HG02885 (cell line): ENCODE measurements at regions not wholly inside any gene's neighbourhood (a gene's known extent, or its start where the extent isn't known, plus 50 kb on each side); places are given as distances from the start of the nearest gene placed in this dataset.
A peak's percentile ranks its signal among the peaks of the same experiment; 100 is the strongest.
"Not testable (repeated sequence)": the region's sequence is repeated elsewhere in the genome, so short reads cannot be mapped to it uniquely, and the experiment has no call there.

Source experiments
- ATAC-seq: cut with Tn5 transposase; IDR thresholded peaks from one replicate; pipeline ENCODE4 v1.9.1; 2021; ENCODE audit warnings: mild to moderate bottlenecking; ENCODE audit not compliant: unreplicated experiment, poor library complexity

DNA sequence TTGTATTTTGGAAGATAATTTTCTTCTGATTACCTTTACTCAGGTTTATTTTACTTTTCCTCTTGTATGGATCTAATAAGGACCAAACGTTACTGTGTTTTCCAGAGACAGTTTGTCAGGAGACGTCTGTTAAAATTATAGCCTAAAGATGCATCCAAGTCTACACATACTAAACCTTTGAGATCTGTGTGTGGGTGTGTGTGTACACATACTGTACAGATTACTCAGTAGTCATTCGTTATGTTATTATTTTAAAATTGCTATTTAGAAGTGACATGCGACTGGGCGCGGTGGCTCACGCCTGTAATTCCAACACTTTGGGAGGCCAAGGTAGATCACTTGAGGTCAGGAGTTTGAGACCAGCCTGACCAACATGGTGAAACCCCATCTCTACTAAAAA, 51.6 kb upstream of the CNTLN start:
- no peak for ATAC-seq

- ATAC-seq, result no peak
Observed at GRCh38 chr9:17082343-17083064, 52.3 kb upstream of the CNTLN start.

- no peak for ATAC-seq
Observed at GRCh38 chr9:17081814-17082213, 53.0 kb upstream of the CNTLN start.

DNA sequence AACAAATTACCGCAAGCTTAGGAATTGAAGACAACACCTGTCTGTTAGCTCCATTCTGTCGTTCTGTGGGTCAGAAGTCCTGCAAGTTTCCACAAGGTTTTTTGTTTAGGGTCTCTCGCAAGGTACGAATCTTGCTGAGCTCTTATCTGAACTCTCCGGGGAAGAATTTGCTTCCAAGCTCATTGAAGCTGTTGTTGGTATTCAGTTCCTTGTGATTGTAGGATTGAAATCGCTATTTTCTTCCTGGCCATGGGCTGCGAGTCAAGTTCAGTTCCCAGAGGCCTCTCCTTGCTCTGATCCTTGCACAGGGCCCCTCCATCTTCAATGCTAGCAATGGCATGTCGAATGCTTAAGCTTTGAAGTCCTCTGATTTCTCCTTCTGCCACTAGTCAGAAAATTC, 53.5 kb upstream of the CNTLN start:
- no peak for ATAC-seq

DNA sequence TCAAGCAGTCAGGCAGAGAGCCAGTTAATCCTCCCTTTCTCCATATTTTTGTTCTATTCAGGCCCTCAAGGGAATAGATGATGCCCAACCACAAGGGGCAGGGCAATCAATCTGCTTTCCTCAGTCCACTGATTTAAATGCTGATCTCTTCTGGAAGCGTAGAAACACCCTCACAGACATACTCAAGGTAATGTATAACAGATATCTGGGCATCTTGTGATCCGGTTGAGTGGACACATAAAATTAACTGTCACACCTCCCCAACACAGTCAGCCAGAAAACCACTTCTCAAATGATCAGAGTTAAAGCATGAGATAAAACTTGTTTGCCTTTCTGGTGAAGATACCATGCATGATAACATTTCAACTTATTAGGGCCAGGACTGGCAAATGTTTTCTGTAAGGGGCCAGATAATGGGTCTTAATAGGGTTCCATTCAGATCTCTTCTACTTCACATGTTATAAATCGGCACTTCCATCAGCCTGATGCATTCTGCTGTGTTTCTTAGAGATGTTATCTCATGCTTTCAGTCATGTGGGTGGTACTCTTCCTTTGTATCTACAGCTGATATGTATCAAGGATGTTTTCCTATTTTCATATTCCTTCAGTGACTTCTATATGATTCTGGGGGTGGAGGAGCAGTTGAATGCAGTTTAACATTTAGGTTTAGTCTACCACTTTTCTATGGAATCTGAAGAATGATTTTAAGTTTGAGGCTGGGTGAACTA, 58.9 kb upstream of the CNTLN start:
- ATAC-seq, result no peak

DNA sequence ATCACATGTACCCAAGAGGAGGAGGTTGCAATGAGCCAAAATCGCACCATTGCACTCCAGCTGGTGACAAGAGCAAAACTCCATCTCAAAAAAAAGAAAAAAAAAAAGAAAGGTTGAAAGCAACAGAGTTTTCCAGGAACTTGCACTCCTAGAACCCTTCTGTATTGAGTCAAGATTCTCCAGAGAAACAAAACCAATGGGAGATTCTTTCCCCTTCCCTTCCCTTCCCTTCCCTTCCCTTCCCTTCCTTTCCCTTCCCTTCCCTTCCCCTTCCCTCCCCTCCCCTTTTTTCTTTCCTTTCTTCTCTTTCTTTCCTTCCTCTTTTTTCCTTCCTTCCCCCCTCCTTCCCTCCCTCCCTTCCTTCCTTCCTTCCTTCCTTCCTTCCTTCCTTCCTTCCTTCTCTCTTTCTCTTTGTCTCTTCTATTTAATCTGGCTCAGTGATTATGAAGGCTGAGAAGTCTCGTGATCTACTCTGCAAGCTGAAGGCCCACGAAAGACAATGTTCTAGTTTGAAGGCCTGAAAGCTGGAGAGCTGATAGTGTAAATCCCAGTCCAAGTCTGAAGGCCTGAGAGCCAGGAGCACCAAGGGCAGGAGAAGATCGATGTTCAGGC, 59.6 kb upstream of the CNTLN start:
- ATAC-seq, result no peak

DNA sequence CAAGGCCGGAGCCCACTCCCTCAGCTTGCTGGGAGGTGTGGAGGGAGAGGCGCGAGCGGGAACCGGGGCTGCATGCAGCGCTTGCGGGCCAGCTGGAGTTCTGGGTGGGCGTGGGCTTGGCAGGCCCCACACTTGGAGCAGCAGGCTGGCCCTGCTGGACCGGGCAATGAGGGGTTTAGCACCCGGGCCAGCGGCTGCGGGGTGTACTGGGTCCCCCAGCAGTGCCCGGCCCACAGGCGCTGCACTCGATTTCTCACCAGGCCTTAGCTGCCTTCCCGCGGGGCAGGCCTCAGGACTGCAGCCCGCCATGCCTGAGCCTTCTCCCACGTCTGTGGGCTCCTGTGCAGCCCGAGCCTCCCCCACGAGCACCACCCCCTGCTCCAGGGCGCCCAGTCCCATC, 62.3 kb upstream of the CNTLN start:
- not testable (repeated sequence) for ATAC-seq

DNA sequence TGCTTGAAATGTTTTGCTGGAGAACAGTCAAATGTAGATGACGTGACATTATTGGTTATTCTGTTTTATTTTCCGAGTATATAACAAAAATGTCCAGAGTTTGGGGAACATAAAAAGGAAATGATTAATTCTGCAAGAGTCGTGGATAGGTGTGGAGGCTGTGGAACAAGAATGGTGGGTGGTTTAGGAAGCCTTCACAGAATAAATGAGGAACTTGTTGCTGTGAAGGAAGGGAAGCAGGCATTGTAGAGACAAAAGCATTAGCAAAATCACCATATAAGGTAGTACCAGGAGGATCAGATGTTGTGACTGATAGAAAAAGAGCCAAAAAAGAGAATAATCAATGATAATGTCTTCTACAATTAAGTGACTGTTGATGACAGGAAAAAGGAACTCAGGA, 66.2 kb upstream of the CNTLN start:
- no peak for ATAC-seq

- no peak for ATAC-seq
Observed at GRCh38 chr9:17065062-17065461, 69.8 kb upstream of the CNTLN start.

DNA sequence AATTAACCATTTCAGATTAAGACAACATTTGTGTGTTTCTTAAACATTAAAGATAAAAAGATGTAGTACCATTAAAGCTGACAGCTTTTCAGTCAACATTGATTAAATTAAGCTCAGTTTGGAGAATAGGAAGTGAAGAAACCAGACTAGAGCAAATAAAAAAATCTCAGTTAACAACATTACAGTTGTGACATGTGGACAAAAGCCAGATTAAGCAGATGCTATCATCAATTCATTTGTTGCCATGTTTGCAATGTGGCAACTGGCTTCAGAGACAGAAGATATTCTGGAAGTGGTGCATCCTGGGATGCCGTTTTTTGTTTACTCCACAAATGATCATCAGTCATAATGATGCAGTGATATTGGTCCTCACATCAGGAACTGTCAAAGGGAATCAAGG, 70.3 kb upstream of the CNTLN start:
- ATAC-seq, result no peak

GRCh38 chr9:17063535-17064135, 71.2 kb upstream of the CNTLN start:
- peak; percentile 89 for ATAC-seq

DNA sequence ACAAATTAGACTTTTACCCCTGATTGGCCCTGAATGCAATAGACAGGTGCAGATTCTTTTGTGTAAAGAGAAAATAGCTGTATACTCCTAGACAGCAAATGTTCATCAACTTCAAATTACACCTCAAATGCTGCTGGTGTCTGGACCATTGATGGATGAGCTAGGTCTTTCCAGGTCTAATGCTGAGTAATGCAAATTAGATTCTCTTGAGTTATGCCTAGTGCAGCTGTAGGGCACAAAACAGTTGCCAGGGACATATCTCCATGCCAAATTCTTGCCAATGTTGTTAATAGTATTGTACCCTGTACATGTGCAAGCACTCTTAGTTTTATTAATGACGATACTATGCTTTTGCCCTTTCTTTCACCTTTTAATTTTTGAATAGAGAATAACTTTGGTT, 72.3 kb upstream of the CNTLN start:
- ATAC-seq, result no peak

- ATAC-seq, result no peak
Observed at GRCh38 chr9:17060450-17060849, 74.4 kb upstream of the CNTLN start.

- ATAC-seq, result no peak
Observed at GRCh38 chr9:17059465-17059864, 75.4 kb upstream of the CNTLN start.

- ATAC-seq, result no peak
Observed at GRCh38 chr9:17057729-17058128, 77.1 kb upstream of the CNTLN start.

DNA sequence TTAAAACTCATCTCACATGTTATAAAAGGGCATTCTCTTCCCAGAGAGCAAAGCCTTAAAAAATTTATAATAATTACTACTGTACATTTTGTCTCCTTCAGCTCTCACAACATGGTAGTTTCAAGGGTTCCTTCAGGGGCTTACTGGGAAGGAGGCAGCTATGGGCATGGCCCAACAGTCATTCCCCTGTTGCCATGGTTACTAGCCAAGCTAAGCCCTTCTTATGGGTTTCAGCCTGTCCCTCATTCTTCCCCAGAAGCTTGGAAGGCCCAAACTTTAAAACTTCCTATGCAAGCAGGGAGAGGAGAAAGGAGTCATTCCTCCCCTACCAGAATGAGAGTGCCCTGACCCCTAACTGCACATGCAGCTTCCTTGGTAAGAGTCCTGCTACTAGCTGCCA, 82.2 kb upstream of the CNTLN start:
- ATAC-seq, result no peak

GRCh38 chr9:17045381-17045940, 89.4 kb upstream of the CNTLN start:
- no peak for ATAC-seq

GRCh38 chr9:17031546-17031945, 103.3 kb upstream of the CNTLN start:
- no peak for ATAC-seq

DNA sequence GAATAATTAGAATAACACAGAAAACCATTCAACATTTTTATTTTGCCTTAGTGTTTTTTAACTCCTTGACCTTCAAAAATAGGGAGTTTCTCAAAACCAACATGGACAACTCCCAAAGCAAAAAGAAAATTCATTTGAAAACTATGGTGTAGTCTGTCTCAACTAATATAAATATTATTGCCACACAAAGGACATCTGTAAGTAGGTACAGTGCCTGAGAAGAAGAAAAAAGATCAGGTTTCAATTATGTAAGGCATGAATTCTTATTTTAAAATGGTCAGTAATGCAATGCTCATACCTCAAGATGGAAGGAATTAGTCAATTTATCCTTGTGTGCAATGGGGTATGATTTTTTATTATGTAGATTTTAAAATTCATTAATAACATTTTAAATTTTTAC, 109.6 kb upstream of the CNTLN start:
- ATAC-seq, result no peak

- no peak for ATAC-seq
Observed at GRCh38 chr9:17024129-17024528, 110.7 kb upstream of the CNTLN start.

- no peak for ATAC-seq
Observed at GRCh38 chr9:17021387-17021970, 113.4 kb upstream of the CNTLN start.
